GM12872 (cell line): ENCODE measurements at regions not wholly inside any gene's neighbourhood (a gene's known extent, or its start where the extent isn't known, plus 50 kb on each side); places are given as distances from the start of the nearest gene placed in this dataset.

Source experiments
- CTCF ChIP-seq: IDR thresholded peaks from 3 replicates; pipeline ENCODE4 v1.5.1; 2011; ENCODE audit warnings: low read depth, mild to moderate bottlenecking, low read length, moderate library complexity; ENCODE audit not compliant: insufficient read depth

- TF ChIP-seq CTCF, result no peak
These were observed 111.5 kb upstream of the MAGI3 start for GRCh38 chr1:113278777-113279176.

GRCh38 chr1:113279776-113280391 lies 110.4 kb upstream of the MAGI3 start:
- no peak for TF ChIP-seq CTCF

- TF ChIP-seq CTCF, result no peak
These were observed 109.7 kb upstream of the MAGI3 start for GRCh38 chr1:113280581-113280980.

GRCh38 chr1:113281550-113281949 lies 108.8 kb upstream of the MAGI3 start:
- TF ChIP-seq CTCF, result no peak

GRCh38 chr1:113282008-113282892 lies 108.1 kb upstream of the MAGI3 start:
- no peak for TF ChIP-seq CTCF

GRCh38 chr1:113282893-113283285 lies 107.4 kb upstream of the MAGI3 start:
- TF ChIP-seq CTCF, result no peak

- no peak for TF ChIP-seq CTCF
These were observed 106.4 kb upstream of the MAGI3 start for GRCh38 chr1:113283914-113284313.
